CD14-positive monocyte (primary cell): ENCODE measurements at regions not wholly inside any gene's neighbourhood (a gene's known extent, or its start where the extent isn't known, plus 50 kb on each side); places are given as distances from the start of the nearest gene placed in this dataset.

Experiments used
- DNase-seq, 3 donors: peaks; one replicate each; pipeline ENCODE4 v3.0.0-alpha.2; 2011 to 2022
- H2AFZ ChIP-seq: 2 replicates; pipeline ENCODE4 v1.6.0; 2012; ENCODE audit warnings: mild to moderate bottlenecking, low read depth, low read length, inconsistent platforms; ENCODE audit not compliant: insufficient read depth, poor library complexity, severe bottlenecking
- H3K27ac ChIP-seq, 2 donors: 1 replicate in 1 of 2; 2 replicates in 1 of 2; pipeline ENCODE4 v1.5.1; 2012 to 2013; ENCODE audit warnings: low read length in 2 of 2, control low read depth in 1 of 2, inconsistent platforms in 1 of 2, low read depth in 1 of 2, mild to moderate bottlenecking in 1 of 2
- H3K27me3 ChIP-seq, 2 donors: one replicate each; pipeline versions ENCODE4 v1.6.0 to v1.6.1; 2011 to 2013; ENCODE audit warnings: low read length in 2 of 2; ENCODE audit not compliant: control insufficient read depth in 2 of 2, insufficient read depth in 2 of 2
- H3K36me3 ChIP-seq, 2 donors: replicated peaks in 1 of 2; 1 replicate in 1 of 2; 2 replicates in 1 of 2; pipeline versions ENCODE4 v1.5.1 to v1.6.1; 2012 to 2013; ENCODE audit warnings: low read length in 2 of 2, control low read depth in 1 of 2, inconsistent platforms in 1 of 2, mild to moderate bottlenecking in 1 of 2; ENCODE audit not compliant: insufficient read depth in 2 of 2, control insufficient read depth in 1 of 2
- H3K4me1 ChIP-seq, 2 donors: 1 replicate in 1 of 2; 2 replicates in 1 of 2; pipeline versions ENCODE4 v1.5.1 to v1.6.1; 2012 to 2013; ENCODE audit warnings: low read length in 2 of 2, control low read depth in 1 of 2, inconsistent platforms in 1 of 2, mild to moderate bottlenecking in 1 of 2, moderate library complexity in 1 of 2; ENCODE audit not compliant: insufficient read depth in 2 of 2, control insufficient read depth in 1 of 2
- H3K4me2 ChIP-seq: replicated peaks from 2 replicates; pipeline ENCODE3; 2012; ENCODE audit warnings: low read length, moderate library complexity, mild to moderate bottlenecking; ENCODE audit not compliant: poor library complexity, severe bottlenecking; ENCODE audit errors: extremely low read depth
- H3K4me3 ChIP-seq, 3 experiments: fragments of 200-600 bp in 1 of 3; sonication (generic) in 1 of 3; replicated peaks in 1 of 3; 1 replicate in 2 of 3; 2 replicates in 1 of 3; pipeline ENCODE4 v1.5.1; 2011 to 2013; ENCODE audit warnings: low read length in 3 of 3, mild to moderate bottlenecking in 3 of 3, control low read depth in 2 of 3, low read depth in 2 of 3, inconsistent platforms in 1 of 3, moderate library complexity in 1 of 3
- H3K79me2 ChIP-seq: 2 replicates; pipeline ENCODE4 v1.6.0; 2012; ENCODE audit warnings: mild to moderate bottlenecking, control low read depth, inconsistent platforms, low read length, moderate library complexity; ENCODE audit not compliant: insufficient read depth
- H3K9ac ChIP-seq: 2 replicates; pipeline ENCODE4 v1.6.0; 2017; ENCODE audit warnings: low read length, mild to moderate bottlenecking; ENCODE audit not compliant: insufficient read depth, poor library complexity, severe bottlenecking
- H3K9me3 ChIP-seq, 2 donors: replicated peaks in 1 of 2; 1 replicate in 1 of 2; 2 replicates in 1 of 2; pipeline versions ENCODE4 v1.5.1 to v1.6.1; 2012 to 2013; ENCODE audit warnings: low read length in 2 of 2, control low read depth in 1 of 2; ENCODE audit not compliant: control insufficient read depth in 1 of 2, insufficient read depth in 1 of 2
- H4K20me1 ChIP-seq: 2 replicates; pipeline ENCODE4 v1.6.0; 2012; ENCODE audit warnings: mild to moderate bottlenecking, low read length, control low read depth, moderate library complexity; ENCODE audit not compliant: insufficient read depth
- H3K27ac Mint-ChIP-seq, 7 donors: one replicate each; pipeline ENCODE4 v1.8.0; 2020; ENCODE audit warnings: mild to moderate bottlenecking in 7 of 7, mixed read lengths in 7 of 7, moderate library complexity in 6 of 7, inconsistent platforms in 2 of 7
- H3K27me3 Mint-ChIP-seq, 3 donors: one replicate each; pipeline ENCODE4 v1.8.0; 2021 to 2022; ENCODE audit warnings: low read depth in 3 of 3, mild to moderate bottlenecking in 3 of 3, mixed read lengths in 3 of 3, moderate library complexity in 3 of 3, inconsistent platforms in 1 of 3
- H3K36me3 Mint-ChIP-seq, 2 donors: one replicate each; pipeline ENCODE4 v1.8.0; 2020; ENCODE audit warnings: mixed read lengths in 2 of 2, inconsistent platforms in 1 of 2, mild to moderate bottlenecking in 1 of 2
- H3K4me1 Mint-ChIP-seq: one replicate; pipeline ENCODE4 v1.8.0; 2020; ENCODE audit warnings: mild to moderate bottlenecking, mixed read lengths
- H3K4me3 Mint-ChIP-seq, 2 donors: one replicate each; pipeline ENCODE4 v1.8.0; 2020; ENCODE audit warnings: mild to moderate bottlenecking in 2 of 2, mixed read lengths in 2 of 2, moderate library complexity in 1 of 2
- H3K9me3 Mint-ChIP-seq, 7 donors: one replicate each; pipeline ENCODE4 v1.8.0; 2020 to 2022; ENCODE audit warnings: mixed read lengths in 7 of 7, mild to moderate bottlenecking in 6 of 7, moderate library complexity in 6 of 7, inconsistent platforms in 2 of 7
- intact Hi-C, 2 donors: fragments of 100-400 bp; cut with micrococcal nuclease; formaldehyde crosslinking; loops; one replicate each; pipeline versions ENCODE4 v1.15.0 to v1.15.1; 2023
- TF ChIP-seq, protein P1 (sequence below): fragments of 200-600 bp; IDR thresholded peaks from one replicate; pipeline ENCODE4 v1.8.0; 2022; ENCODE audit warnings: antibody characterized with exemption, mild to moderate bottlenecking

- Histone ChIP-seq H3K4me3 (no peak overlapping the region), H3K27ac (no peak overlapping the region), H3K27me3 (no peaks in the 10 kb centered on the region), H3K4me1 (no peaks in the 10 kb centered on the region), H2AFZ (no peak overlapping the region), H3K4me2 (no peak overlapping the region), H3K9me3 (no peaks in the 10 kb centered on the region), H3K36me3 (no peaks in the 10 kb centered on the region), H3K79me2 (no peaks in the 10 kb centered on the region), H3K9ac (no peak overlapping the region), H4K20me1 (no peaks in the 10 kb centered on the region)
- Mint-ChIP-seq H3K27ac (no peak overlapping the region), H3K9me3 (peaks cover 0 to 7% (median 2%) of the 10 kb centered on the region in 7 donors), H3K36me3 (no peaks in the 10 kb centered on the region), H3K4me1 (peaks cover 8% of the 10 kb centered on the region), H3K4me3 (no peak overlapping the region), H3K27me3 (no peaks in the 10 kb centered on the region)
- intact Hi-C loops = no loop called here
- no peak for DNase-seq
- TF ChIP-seq, protein P1, sequence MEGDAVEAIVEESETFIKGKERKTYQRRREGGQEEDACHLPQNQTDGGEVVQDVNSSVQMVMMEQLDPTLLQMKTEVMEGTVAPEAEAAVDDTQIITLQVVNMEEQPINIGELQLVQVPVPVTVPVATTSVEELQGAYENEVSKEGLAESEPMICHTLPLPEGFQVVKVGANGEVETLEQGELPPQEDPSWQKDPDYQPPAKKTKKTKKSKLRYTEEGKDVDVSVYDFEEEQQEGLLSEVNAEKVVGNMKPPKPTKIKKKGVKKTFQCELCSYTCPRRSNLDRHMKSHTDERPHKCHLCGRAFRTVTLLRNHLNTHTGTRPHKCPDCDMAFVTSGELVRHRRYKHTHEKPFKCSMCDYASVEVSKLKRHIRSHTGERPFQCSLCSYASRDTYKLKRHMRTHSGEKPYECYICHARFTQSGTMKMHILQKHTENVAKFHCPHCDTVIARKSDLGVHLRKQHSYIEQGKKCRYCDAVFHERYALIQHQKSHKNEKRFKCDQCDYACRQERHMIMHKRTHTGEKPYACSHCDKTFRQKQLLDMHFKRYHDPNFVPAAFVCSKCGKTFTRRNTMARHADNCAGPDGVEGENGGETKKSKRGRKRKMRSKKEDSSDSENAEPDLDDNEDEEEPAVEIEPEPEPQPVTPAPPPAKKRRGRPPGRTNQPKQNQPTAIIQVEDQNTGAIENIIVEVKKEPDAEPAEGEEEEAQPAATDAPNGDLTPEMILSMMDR = no peak
Observed at GRCh38 chr2:191783416-191783815, 63.5 kb downstream of the CAVIN2 start.
